Stimulated activated naive CD8-positive, alpha-beta T cell treated with anti-CD3 and anti-CD28 coated beads, Interleukin-15, Interleukin-2, amounts not matched to agents 100 U/mL and 50 U/mL, for 24 hours (primary cell): ENCODE measurements at regions not wholly inside any gene's neighbourhood (a gene's known extent, or its start where the extent isn't known, plus 50 kb on each side); places are given as distances from the start of the nearest gene placed in this dataset.
"Not testable (repeated sequence)": the region's sequence is repeated elsewhere in the genome, so short reads cannot be mapped to it uniquely, and the experiment has no call there.

Experiments
- ATAC-seq: fragments of 150-1000 bp; cut with Tn5 transposase; one replicate; pipeline ENCODE4 v1.10.0; 2021
- DNase-seq: peaks from one replicate; pipeline ENCODE4 v3.0.0; 2021

DNA sequence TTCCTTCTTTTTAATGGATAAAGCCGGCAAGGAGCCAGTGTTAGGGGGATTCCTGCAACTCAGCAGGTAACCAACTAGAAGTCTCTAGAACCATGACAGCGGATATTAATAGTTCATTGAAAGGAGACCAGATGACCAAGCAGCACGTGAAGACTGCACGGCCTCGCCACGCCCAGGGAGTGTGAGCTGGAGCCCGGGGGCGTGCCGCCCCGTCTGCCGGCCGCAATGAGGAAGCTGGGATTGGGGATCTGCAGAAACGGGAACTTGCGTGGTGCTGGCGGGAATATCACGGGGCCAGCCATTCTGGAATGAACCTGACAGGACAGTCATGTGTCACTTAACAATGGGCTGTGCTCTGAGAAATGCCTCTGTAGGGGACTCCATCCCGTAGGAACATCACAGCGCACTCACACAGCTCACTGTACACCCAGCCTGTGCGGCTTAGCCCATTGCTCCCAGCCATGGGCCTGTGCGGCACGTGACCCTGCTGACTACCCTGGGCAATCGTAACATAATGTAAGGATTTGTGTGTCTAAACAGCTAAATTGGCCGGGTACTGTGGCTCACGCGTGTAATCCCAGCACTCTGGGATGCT is 4092.8 kb upstream of the TPTE start:
- ATAC-seq, DNase-seq: not testable (repeated sequence)

GRCh38 chr21:6429924-6430323 is 4091.5 kb upstream of the TPTE start:
- DNase-seq, ATAC-seq: not testable (repeated sequence)

DNA sequence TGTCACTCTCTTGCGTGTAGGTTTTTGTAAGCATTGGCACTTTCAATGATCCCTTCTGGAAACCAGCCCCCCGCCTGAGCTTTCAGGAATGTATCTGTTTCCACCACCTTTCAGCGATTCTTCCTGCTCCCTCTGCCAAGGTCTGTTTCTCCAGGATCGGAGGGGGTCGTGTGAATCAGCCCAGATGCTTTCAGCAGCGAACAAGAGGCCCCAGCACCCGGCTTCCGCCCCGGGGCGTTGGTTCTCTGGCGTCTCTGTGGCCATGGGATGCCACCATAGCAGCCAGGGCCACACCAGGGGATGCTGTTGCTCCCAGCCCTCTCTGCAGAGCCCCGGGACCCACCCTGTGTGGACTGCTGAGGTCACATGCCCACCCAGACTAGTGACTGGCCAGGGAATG is 4088.2 kb upstream of the TPTE start:
- DNase-seq, ATAC-seq: not testable (repeated sequence)

GRCh38 chr21:6436205-6436604 is 4085.2 kb upstream of the TPTE start:
- not testable (repeated sequence) for DNase-seq, ATAC-seq

DNA sequence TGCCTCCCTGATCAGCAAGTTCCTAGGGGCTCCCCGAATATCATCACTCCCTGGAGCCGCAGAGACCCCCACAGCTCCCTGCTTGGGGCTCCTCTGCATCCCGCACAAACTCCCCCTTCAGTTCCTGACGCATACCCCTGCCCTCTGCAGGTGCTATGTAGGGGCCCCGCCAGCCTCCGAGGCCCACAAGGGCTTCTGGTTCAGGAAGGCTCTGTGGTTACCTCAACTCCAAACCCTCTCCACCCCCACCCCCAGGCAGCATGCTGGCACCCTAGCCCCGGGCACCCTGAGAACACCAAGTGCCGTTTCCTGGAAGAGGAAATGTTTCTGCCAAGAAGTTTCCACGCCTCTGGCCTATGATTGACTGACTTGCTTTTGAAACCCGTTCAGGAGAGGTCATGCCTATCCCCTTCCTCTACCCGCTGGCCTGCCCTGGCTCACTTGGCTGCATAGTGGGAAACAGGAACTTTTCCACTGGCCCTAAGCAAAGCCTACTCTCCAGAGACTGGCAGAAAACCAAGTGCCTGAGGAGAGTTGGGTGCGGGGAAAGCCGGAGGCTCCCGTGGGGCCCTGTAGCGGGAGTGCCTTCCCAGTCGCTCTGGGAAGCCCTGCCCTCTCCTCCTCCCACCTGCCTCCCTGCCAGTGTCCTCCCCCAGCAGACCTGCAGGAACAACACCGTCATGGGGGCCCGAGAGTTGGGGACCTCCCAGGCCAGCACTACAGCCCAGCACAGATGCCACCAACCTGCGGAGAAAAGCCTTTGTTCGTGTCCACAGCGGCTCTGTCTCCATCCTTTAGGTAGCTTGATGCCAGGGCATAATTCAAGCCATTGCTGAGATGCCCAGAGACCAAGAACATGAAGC is 4084.2 kb upstream of the TPTE start:
- not testable (repeated sequence) for DNase-seq
- ATAC-seq, result peak; percentile 55

DNA sequence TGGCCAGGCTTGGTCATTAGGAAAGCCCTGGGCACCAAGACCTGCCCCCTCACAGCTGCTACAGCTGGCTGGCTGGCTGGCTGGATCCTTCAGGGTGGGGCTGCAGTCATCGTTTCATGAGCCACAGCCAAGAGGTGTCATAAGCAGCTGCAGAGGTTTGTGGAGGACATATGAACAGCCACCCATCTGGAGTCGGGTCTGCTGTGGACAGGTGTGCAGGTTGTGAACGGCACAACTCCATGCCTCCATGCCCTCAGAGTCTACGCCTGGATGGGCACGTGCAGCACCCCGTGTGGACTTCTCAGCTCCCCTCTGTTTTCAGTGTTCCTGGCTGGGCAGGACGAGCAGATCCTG is 4083.6 kb upstream of the TPTE start:
- not testable (repeated sequence) for DNase-seq

GRCh38 chr21:6439058-6439457 is 4082.3 kb upstream of the TPTE start:
- not testable (repeated sequence) for ATAC-seq, DNase-seq

More for the DNA sequence above, 4083.6 kb upstream of the TPTE start:
- ATAC-seq, result peak; percentile 45

DNA sequence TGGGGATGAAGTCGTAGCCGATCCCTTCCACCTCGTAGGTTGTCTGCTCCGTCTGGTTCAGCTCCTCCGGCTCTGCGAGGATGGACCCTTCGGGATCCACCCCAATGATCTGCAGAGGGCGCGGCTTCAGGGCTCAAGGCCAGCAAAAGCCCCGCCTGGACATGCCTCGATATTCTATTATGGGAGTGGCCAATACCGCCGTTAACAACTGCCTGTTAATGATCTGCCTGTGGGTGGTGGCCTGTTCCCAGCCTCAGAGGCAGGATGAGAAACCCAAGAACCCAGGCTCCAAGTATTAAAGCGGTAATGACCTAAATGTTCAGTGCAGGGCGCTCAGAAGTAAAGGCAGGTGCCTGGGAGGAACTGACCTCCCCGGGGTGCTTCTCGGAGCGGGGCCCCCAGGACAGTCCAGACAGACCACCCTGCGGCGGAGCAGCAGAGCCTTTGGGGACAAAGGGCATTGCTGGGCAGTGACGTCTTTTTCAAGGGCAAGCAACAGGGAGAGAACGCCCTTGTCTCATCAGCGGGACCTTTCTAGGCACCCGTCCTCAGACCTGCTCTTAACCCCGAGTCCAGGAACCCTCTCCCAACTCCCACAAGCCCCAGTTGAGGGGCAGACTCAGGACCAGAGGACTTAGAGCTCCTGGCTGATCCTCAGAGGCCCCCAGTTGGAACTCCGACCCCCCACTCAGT is 4066.6 kb upstream of the TPTE start:
- not testable (repeated sequence) for DNase-seq, ATAC-seq

GRCh38 chr21:6456011-6456661 is 4065.2 kb upstream of the TPTE start:
- DNase-seq, ATAC-seq: not testable (repeated sequence)

- not testable (repeated sequence) for ATAC-seq, DNase-seq
These were observed 4061.6 kb upstream of the TPTE start for GRCh38 chr21:6459761-6460160.

DNA sequence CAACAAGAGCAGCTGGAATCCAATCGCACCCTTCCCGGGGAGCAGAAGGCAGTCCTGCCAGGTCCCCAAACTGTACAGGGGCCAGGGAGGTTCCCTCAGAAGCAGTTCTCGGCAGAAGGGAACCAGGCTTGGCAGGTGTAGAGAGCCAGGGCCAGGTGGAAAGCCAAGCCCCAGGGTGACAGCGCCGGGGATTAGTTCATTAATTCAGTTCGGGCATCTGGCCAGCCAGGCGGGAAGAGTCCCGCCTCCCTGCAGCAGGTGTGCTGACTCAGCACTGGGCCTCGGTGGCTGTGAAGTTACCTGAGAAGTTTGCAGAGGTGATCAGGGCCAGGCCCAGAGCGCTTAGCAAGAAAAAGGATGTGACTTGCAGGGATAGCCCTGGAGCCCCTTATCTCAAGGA is 4060.0 kb upstream of the TPTE start:
- ATAC-seq, DNase-seq: not testable (repeated sequence)

DNA sequence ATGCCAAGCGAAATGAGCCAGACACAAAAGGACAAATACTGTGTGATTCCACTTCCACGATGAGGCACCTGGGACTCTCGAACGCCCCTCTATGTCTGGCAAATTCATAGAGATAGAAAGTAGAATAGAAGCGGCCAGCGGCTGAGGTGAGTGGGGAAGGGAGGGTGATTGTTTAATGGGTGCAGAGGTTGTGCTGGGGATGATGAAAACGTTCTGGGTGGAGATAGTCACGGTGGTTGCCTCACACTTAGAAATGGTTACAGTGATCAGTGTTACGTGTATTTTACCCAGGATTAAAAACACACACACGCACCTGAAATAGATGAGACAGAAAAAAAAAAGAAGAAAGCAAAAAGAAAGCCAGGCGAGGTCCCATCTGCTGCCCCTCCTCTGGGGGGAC is 4057.0 kb upstream of the TPTE start:
- DNase-seq, ATAC-seq: not testable (repeated sequence)

DNA sequence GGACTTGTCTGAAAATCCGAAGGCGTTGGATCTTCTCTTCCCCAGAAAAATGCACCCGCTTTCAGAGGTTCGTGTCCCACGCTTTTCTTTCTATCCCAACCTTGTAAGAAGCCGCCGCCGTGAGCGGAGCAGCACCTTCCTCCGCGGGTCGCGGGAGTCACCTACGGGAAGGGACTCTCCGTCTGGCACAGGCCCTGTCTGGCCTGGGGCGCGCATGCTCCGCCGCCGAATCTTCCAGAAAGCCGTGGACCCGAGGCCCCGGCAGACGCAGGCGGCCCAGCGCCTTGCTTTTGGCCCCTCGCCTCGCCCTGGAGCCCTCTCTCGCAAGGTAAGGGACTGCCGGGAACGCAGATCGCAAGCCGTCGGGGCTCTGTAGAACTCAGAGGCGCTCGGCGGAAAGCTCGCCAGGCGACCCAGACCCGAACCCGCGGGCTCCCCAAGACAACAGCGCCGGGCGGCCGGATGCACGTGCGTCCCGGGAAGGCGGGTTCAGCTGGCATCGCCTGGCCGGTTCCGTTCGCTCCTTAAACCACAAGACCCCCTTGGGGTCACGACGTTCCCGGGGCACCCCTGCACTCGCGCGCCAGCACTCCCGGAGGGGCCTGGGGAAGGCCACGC is 4055.2 kb upstream of the TPTE start:
- DNase-seq, ATAC-seq: not testable (repeated sequence)

GRCh38 chr21:6466707-6467106 is 4054.7 kb upstream of the TPTE start:
- ATAC-seq, result peak; percentile 43

GRCh38 chr21:6467189-6467774 is 4054.1 kb upstream of the TPTE start:
- peak; percentile 57 for ATAC-seq

More at GRCh38 chr21:6466707-6467106, 4054.7 kb upstream of the TPTE start:
- DNase-seq, result not testable (repeated sequence)

DNA sequence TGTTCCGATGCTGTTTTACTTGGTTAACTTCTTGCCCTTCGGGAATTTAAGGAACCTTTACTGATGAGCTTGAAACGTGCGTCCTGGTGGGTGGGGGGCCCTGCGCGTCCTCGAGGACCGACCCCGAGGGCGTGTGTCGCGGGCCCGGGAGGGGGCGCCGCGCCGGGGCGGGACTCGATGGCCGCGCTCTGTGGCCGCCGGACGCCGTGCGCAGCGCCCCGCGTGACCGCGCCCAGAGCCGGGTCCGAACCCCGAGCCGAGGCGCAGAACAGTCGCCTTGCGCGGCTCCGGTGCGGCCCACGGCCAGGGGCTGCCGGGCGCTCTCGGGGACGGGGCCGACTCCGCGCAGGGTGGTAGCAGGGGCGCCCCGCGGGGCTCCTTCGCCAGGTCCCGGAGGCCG is 4053.5 kb upstream of the TPTE start:
- not testable (repeated sequence) for DNase-seq, ATAC-seq

More at GRCh38 chr21:6467189-6467774, 4054.1 kb upstream of the TPTE start:
- not testable (repeated sequence) for DNase-seq

- not testable (repeated sequence) for DNase-seq, ATAC-seq
These were observed 4053.0 kb upstream of the TPTE start for GRCh38 chr21:6468331-6468860.

DNA sequence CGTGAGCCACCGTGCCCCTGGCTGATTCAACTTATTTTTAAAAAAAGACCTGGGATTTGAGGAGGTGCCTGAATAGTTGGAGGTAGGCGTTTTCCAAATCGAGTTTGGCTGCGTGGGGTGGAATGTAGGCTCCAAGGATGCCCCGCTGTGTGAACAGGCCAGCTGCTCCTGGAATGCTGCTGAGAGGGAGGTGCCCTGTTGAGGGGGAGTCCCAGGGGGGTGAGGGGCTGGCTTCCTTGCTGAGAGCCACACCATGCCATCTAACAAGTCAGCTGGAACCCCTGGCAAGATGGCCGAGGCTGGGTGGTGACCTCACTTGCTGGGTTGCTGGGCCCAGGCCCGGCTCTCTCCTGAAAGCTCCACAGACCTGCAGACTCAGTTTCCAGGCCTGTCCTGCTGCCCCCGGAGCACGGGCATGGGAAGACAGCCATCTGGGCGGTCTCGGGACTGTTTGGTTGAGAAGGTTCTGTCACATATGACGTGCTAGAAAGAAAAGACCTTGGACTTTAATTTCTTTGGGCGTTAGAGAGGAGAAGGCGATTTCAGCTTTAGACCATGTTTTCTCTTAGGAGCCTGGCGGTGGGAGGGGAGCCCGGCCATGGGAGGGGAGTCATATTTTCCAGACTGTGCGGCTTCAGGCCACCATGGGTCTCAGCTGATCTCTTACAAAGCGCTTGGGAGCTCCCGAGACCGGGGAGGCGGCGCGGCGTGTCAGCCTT is 4047.0 kb upstream of the TPTE start:
- DNase-seq, ATAC-seq: not testable (repeated sequence)

GRCh38 chr21:6481116-6481515 is 4040.3 kb upstream of the TPTE start:
- ATAC-seq, DNase-seq: not testable (repeated sequence)

DNA sequence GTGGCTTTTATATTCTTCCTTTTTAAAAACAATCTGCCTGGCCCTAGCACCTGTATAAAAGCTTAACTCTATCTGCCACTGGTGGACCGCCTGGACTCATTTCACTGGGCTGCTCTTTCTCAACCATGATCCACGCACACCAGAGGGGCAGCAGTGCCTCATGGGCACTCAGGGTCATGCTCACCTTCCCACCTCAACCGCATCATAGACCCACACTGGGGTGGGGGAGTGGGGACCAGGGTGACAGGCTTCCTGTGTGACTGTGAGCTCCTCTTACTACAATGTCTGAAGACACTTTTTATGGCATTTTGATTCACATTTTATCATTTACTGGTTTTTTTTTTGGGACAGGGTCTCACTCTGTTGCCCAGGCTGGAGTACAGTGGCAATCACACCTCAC is 4038.8 kb upstream of the TPTE start:
- not testable (repeated sequence) for ATAC-seq, DNase-seq
